K562 (cell line): ENCODE measurements at regions not wholly inside any gene's neighbourhood (a gene's known extent, or its start where the extent isn't known, plus 50 kb on each side); places are given as distances from the start of the nearest gene placed in this dataset.

ENCODE experiments used
- ATAC-seq: fragments of 200-7000 bp; cut with Tn5 transposase; 3 replicates; pipeline ENCODE4 v1.9.1; 2020; ENCODE audit warnings: moderate library complexity
- BruUV-seq: library from RNA; stranded (reverse); fragments of 400-500 nt; replicated peaks from 2 replicates; lab custom pipeline; 2021; lab: Mats Ljungman, UMichigan
- CTCF ChIA-PET: fragments of 300-600 bp; formaldehyde crosslinking; extraction: SDS; loops from one replicate; lab custom pipeline; 2021; ENCODE audit warnings: low intra/inter-chr PET ratio; lab: Yijun Ruan, JAX
- POLR2A ChIA-PET: fragments of 300-600, 350-650 bp; sonication (Branson Sonifier 250); formaldehyde crosslinking; extraction: SDS; loops from one replicate; lab custom pipeline; 2021; ENCODE audit warnings: antibody characterized with exemption, inconsistent platforms; lab: Yijun Ruan, JAX
- DNase-seq, 4 experiments: peaks; one replicate each; pipeline versions ENCODE4 v3.0.0 to v3.0.0-alpha.2; 2011 to 2018; ENCODE audit warnings: low spot score in 3 of 4, mixed read lengths in 3 of 4; ENCODE audit errors: extremely low read depth in 1 of 4
- FAIRE-seq: peaks from 2 replicates; lab custom pipeline; 2011; peaks lifted over from hg19 to GRCh38; lab: Jason Lieb, UNC
- H2AFZ ChIP-seq: 2 replicates; pipeline ENCODE4 v1.6.0; 2011; ENCODE audit warnings: low read depth, low read length, control low read depth, inconsistent platforms
- H3K27ac ChIP-seq: fragments of 200-600 bp; 3 replicates; pipeline ENCODE4 v1.8.0; 2011; ENCODE audit warnings: low read depth, mild to moderate bottlenecking, control low read depth, inconsistent platforms, low read length, moderate library complexity, mixed read lengths; ENCODE audit errors: extremely low read depth
- H3K27me3 ChIP-seq, 2 experiments: fragments of 300-600 bp in 1 of 2; 2 replicates in 1 of 2; 3 replicates in 1 of 2; pipeline versions ENCODE4 v1.6.0 to v1.8.0; 2011; ENCODE audit warnings: inconsistent platforms in 2 of 2, low read length in 2 of 2, mild to moderate bottlenecking in 1 of 2, mixed read lengths in 1 of 2, moderate library complexity in 1 of 2; ENCODE audit not compliant: control insufficient read depth in 2 of 2, insufficient read depth in 2 of 2
- H3K36me3 ChIP-seq: fragments of 300-600 bp; 3 replicates; pipeline ENCODE4 v1.8.0; 2011; ENCODE audit warnings: mild to moderate bottlenecking, low read length, inconsistent platforms; ENCODE audit not compliant: control insufficient read depth, insufficient read depth
- H3K4me1 ChIP-seq, 2 experiments: fragments of 200-600 bp in 1 of 2; replicated peaks in 1 of 2; 2 replicates in 1 of 2; 3 replicates in 1 of 2; pipeline versions ENCODE4 v1.5.1 to v1.8.0; 2011; ENCODE audit warnings: inconsistent platforms in 2 of 2, low read length in 2 of 2, mild to moderate bottlenecking in 1 of 2, mixed read lengths in 1 of 2, moderate library complexity in 1 of 2; ENCODE audit not compliant: control insufficient read depth in 2 of 2, insufficient read depth in 2 of 2
- H3K4me2 ChIP-seq: 2 replicates; pipeline ENCODE4 v1.6.1; 2011; ENCODE audit warnings: low read length, control low read depth, inconsistent platforms, mixed read lengths; ENCODE audit not compliant: insufficient read depth
- H3K4me3 ChIP-seq: fragments of 200-600 bp; sonication (generic), shearing (Covaris generic); 2 replicates; pipeline ENCODE4 v1.5.1; 2016; ENCODE audit warnings: control low read depth, inconsistent platforms
- H3K79me2 ChIP-seq: fragments of 200-600 bp; 3 replicates; pipeline ENCODE4 v1.8.0; 2011; ENCODE audit warnings: low read length, inconsistent platforms; ENCODE audit not compliant: control insufficient read depth, insufficient read depth
- H3K9ac ChIP-seq, 2 experiments: 2 replicates each; pipeline versions ENCODE4 v1.6.0 to v1.6.1; 2011; ENCODE audit warnings: low read depth in 2 of 2, low read length in 2 of 2, control low read depth in 1 of 2, inconsistent platforms in 1 of 2, mild to moderate bottlenecking in 1 of 2, mixed read lengths in 1 of 2; ENCODE audit not compliant: insufficient read depth in 1 of 2
- H3K9me1 ChIP-seq: one replicate; pipeline ENCODE4 v1.6.0; 2011; ENCODE audit warnings: inconsistent platforms, mild to moderate bottlenecking, low read length, moderate library complexity; ENCODE audit not compliant: control insufficient read depth, insufficient read depth
- H3K9me3 ChIP-seq: replicated peaks from 2 replicates; pipeline ENCODE4 v1.5.1; 2011; ENCODE audit warnings: low read depth, low read length, inconsistent platforms; ENCODE audit not compliant: control insufficient read depth, insufficient read depth
- H4K20me1 ChIP-seq: replicated peaks from 2 replicates; pipeline ENCODE4 v1.6.1; 2011; ENCODE audit warnings: low read length, inconsistent platforms, mixed read lengths; ENCODE audit not compliant: control insufficient read depth, insufficient read depth
- BRD9 ChIP-seq: fragments of 450-650 bp; IDR thresholded peaks from 2 replicates; pipeline ENCODE4 v1.6.1; 2018; ENCODE audit warnings: low read depth; ENCODE audit not compliant: partially characterized antibody
- CBFA2T3 ChIP-seq: fragments of 450-650 bp; IDR thresholded peaks from 2 replicates; pipeline ENCODE4 v1.6.1; 2017
- HDAC1 ChIP-seq, 2 experiments: fragments of 450-650 bp; IDR thresholded peaks; 2 replicates each; pipeline ENCODE4 v1.6.1; 2016 to 2017; ENCODE audit warnings: inconsistent platforms in 1 of 2, mild to moderate bottlenecking in 1 of 2, moderate library complexity in 1 of 2
- RBM22 ChIP-seq: fragments of 200-400 bp; formaldehyde crosslinking; IDR thresholded peaks from 2 replicates; pipeline ENCODE4 v1.6.1; 2018; ENCODE audit warnings: low read length, low read depth; ENCODE audit not compliant: poor library complexity, severe bottlenecking
- RFX5 ChIP-seq: IDR thresholded peaks from 2 replicates; pipeline ENCODE4 v1.6.1; 2011; ENCODE audit warnings: low read depth, mild to moderate bottlenecking, improper control_type of control experiment, low read length
- TGIF2 ChIP-seq: sonication (generic); formaldehyde crosslinking; IDR thresholded peaks from 2 replicates; pipeline ENCODE4 v1.8.1; 2022; ENCODE audit warnings: mild to moderate bottlenecking, missing genetic modification reagents, moderate library complexity
- TSC22D4 ChIP-seq: fragments of 450-650 bp; IDR thresholded peaks from 2 replicates; pipeline ENCODE4 v1.6.1; 2016; ENCODE audit warnings: missing genetic modification characterization, missing biosample characterization, control low read depth
- ZFX ChIP-seq: sonication (generic); formaldehyde crosslinking; IDR thresholded peaks from 2 replicates; pipeline ENCODE4 v1.8.0; 2022; ENCODE audit warnings: mild to moderate bottlenecking, missing genetic modification reagents, moderate library complexity
- ZKSCAN8 ChIP-seq: fragments of 200-800 bp; sonication (Bioruptor generic); IDR thresholded peaks from 2 replicates; pipeline ENCODE4 v1.6.1; 2016; ENCODE audit warnings: missing genetic modification characterization, missing compliant biosample characterization
- ZNF561 ChIP-seq: fragments of 450-650 bp; formaldehyde crosslinking; conservative IDR thresholded peaks from 2 replicates; pipeline ENCODE4 v1.4.0; 2020; ENCODE audit warnings: mild to moderate bottlenecking, moderate library complexity
- ZNF639 ChIP-seq, 2 experiments: fragments of 200-800 bp in 1 of 2; sonication (Bioruptor generic) in 1 of 2; sonication (generic) in 1 of 2; formaldehyde crosslinking in 1 of 2; IDR thresholded peaks in 1 of 2; conservative IDR thresholded peaks in 1 of 2; 2 replicates each; pipeline versions ENCODE4 v1.5.0 to v1.6.1; 2016 to 2020; ENCODE audit warnings: missing compliant biosample characterization in 1 of 2, missing genetic modification characterization in 1 of 2, missing genetic modification reagents in 1 of 2
- WGBS: fragments of 100-300 bp; shearing (Covaris generic); methylation state at CpG from one replicate; pipeline ENCODE4 v1.1.6; 2016; ENCODE audit warnings: low coverage, mixed read lengths; ENCODE audit not compliant: insufficient coverage; ENCODE audit errors: missing lambda C conversion rate; 5-methylcytosine and 5-hydroxymethylcytosine counted together
- in situ Hi-C: fragments of 300-500 bp; cut with MboI; formaldehyde crosslinking; loops from 4 replicates; pipeline ENCODE4 v1.15.0; 2018; ENCODE audit warnings: inconsistent platforms, mixed read lengths
- intact Hi-C: fragments of 100-400 bp; cut with micrococcal nuclease; formaldehyde crosslinking; loops from 2 replicates; pipeline ENCODE4 v1.14.2; 2022
- TF ChIP-seq, protein P1 (sequence below): fragments of 250-450 bp; sonication (Bioruptor Pico); IDR thresholded peaks from 2 replicates; pipeline ENCODE4 v1.8.0; 2021; ENCODE audit warnings: borderline replicate concordance, mild to moderate bottlenecking, moderate library complexity; ENCODE audit not compliant: poor library complexity, severe bottlenecking
- TF ChIP-seq, protein P2 (sequence below): sonication (generic); formaldehyde crosslinking; IDR thresholded peaks from 2 replicates; pipeline ENCODE4 v1.8.0; 2022; ENCODE audit warnings: missing genetic modification reagents, mild to moderate bottlenecking, borderline replicate concordance

GRCh38 chr10:130407052-130407451 is 270.9 kb downstream of the GLRX3 start:
- Histone ChIP-seq H4K20me1 (no peaks in the 10 kb centered on the region), H3K27ac (no peak overlapping the region), H3K9me1 (no peaks in the 10 kb centered on the region), H3K27me3 (peaks cover 0 to 9% of the 10 kb centered on the region in 2 experiments; a peak in 2 of 5 replicates), H3K79me2 (no peaks in the 10 kb centered on the region), H3K4me3 (no peak overlapping the region), H3K9me3 (no peaks in the 10 kb centered on the region), H3K9ac (no peak overlapping the region), H3K36me3 (no peaks in the 10 kb centered on the region), H2AFZ (no peak overlapping the region), H3K4me1 (no peaks in the 10 kb centered on the region), H3K4me2 (no peak overlapping the region)
- 0% methylated on average over 4 of the region's 4 CpGs for WGBS
- no peak for TF ChIP-seq HDAC1 (IDR thresholded peaks at IDR 0.05)
- TF ChIP-seq ZFX (CRISPR knock-in tag) = no peak
- no peak for TF ChIP-seq TGIF2 (CRISPR knock-in tag)
- no peak for TF ChIP-seq ZNF561 (CRISPR knock-in tag)
- no peak for TF ChIP-seq RBM22
- POLR2A ChIA-PET = no interaction called here
- in situ Hi-C loops (no loop called here), intact Hi-C loops (no loop called here)
- CTCF ChIA-PET = no interaction called here
- ATAC-seq = no peak
- BruUV-seq = no TSS peak
- FAIRE-seq = no peak
- DNase-seq = no peak

GRCh38 chr10:130409331-130409730 is 273.1 kb downstream of the GLRX3 start:
- H3K79me2 ChIP-seq = no peaks in the 10 kb centered on the region
- no peak for DNase-seq
- no TSS peak for BruUV-seq
- POLR2A ChIA-PET = no interaction called here
- H3K27me3 ChIP-seq = peaks cover 0 to 9% of the 10 kb centered on the region in 2 experiments; a peak in 2 of 5 replicates
- CTCF ChIA-PET = no interaction called here
- H3K27ac ChIP-seq = no peak overlapping the region
- no peaks in the 10 kb centered on the region for H3K36me3 ChIP-seq
- no peak for FAIRE-seq
- no peaks in the 10 kb centered on the region for H3K4me1 ChIP-seq
- H3K4me2 ChIP-seq = no peak overlapping the region
- intact Hi-C loops (no loop called here), in situ Hi-C loops (no loop called here)
- H3K9ac ChIP-seq = no peak overlapping the region
- H4K20me1 ChIP-seq = no peaks in the 10 kb centered on the region
- H3K9me3 ChIP-seq = no peaks in the 10 kb centered on the region
- no peak overlapping the region for H3K4me3 ChIP-seq
- ATAC-seq = no peak
- 0% methylated on average over 8 of the region's 11 CpGs for WGBS
- no peak overlapping the region for H2AFZ ChIP-seq
- no peaks in the 10 kb centered on the region for H3K9me1 ChIP-seq
- TF ChIP-seq ZKSCAN8 (CRISPR knock-in tag) = no peak
- no peak for TF ChIP-seq TSC22D4 (tag)
- TF ChIP-seq, protein P1, sequence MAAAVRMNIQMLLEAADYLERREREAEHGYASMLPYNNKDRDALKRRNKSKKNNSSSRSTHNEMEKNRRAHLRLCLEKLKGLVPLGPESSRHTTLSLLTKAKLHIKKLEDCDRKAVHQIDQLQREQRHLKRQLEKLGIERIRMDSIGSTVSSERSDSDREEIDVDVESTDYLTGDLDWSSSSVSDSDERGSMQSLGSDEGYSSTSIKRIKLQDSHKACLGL (CRISPR knock-in tag) = no peak
- no peak for TF ChIP-seq ZNF639 (CRISPR knock-in tag; conservative IDR thresholded peaks at IDR 0.05 in 1 of 2, IDR thresholded peaks at IDR 0.05 in 1 of 2)
- no peak for TF ChIP-seq CBFA2T3
- no peak for TF ChIP-seq BRD9
- TF ChIP-seq, protein P2, sequence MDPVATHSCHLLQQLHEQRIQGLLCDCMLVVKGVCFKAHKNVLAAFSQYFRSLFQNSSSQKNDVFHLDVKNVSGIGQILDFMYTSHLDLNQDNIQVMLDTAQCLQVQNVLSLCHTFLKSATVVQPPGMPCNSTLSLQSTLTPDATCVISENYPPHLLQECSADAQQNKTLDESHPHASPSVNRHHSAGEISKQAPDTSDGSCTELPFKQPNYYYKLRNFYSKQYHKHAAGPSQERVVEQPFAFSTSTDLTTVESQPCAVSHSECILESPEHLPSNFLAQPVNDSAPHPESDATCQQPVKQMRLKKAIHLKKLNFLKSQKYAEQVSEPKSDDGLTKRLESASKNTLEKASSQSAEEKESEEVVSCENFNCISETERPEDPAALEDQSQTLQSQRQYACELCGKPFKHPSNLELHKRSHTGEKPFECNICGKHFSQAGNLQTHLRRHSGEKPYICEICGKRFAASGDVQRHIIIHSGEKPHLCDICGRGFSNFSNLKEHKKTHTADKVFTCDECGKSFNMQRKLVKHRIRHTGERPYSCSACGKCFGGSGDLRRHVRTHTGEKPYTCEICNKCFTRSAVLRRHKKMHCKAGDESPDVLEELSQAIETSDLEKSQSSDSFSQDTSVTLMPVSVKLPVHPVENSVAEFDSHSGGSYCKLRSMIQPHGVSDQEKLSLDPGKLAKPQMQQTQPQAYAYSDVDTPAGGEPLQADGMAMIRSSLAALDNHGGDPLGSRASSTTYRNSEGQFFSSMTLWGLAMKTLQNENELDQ (CRISPR knock-in tag) = no peak
- no peak for TF ChIP-seq RFX5
